NB4 (cell line): ENCODE measurements at regions not wholly inside any gene's neighbourhood (a gene's known extent, or its start where the extent isn't known, plus 50 kb on each side); places are given as distances from the start of the nearest gene placed in this dataset.

Source experiments
- CTCF ChIP-seq: IDR thresholded peaks from one replicate; pipeline ENCODE4 v1.5.1; 2012; ENCODE audit warnings: low read depth, low read length
- MYC ChIP-seq: IDR thresholded peaks from 2 replicates; pipeline ENCODE4 v1.6.1; 2011; ENCODE audit warnings: low read depth, low read length

GRCh38 chr9:110126986-110127864 lies 80.7 kb downstream of the C9orf152 start:
- TF ChIP-seq CTCF = no peak
- TF ChIP-seq MYC = no peak
